IMR-90 (cell line): ENCODE measurements at regions not wholly inside any gene's neighbourhood (a gene's known extent, or its start where the extent isn't known, plus 50 kb on each side); places are given as distances from the start of the nearest gene placed in this dataset.

Experiments
- ATAC-seq: fragments of 200-7000 bp; cut with Tn5 transposase; 2 replicates; pipeline ENCODE4 v1.9.1; 2020; ENCODE audit warnings: low read depth, mild to moderate bottlenecking, moderate library complexity
- BruUV-seq: library from RNA; stranded (reverse); fragments of 400-500 nt; replicated peaks from 2 replicates; lab custom pipeline; 2021; lab: Mats Ljungman, UMichigan
- CTCF ChIA-PET: fragments of 300-600 bp; formaldehyde crosslinking; extraction: SDS; loops from one replicate; lab custom pipeline; 2021; ENCODE audit warnings: antibody characterized with exemption; lab: Yijun Ruan, JAX
- POLR2A ChIA-PET: fragments of 300-600 bp; sonication (Branson Sonifier 250); formaldehyde crosslinking; loops from one replicate; lab custom pipeline; 2022; ENCODE audit warnings: antibody characterized with exemption; ENCODE audit not compliant: unreplicated experiment; lab: Charles Lee
- DNase-seq: peaks from one replicate; pipeline ENCODE4 v3.0.0; 2013
- H2AFZ ChIP-seq: replicated peaks from 2 replicates; pipeline ENCODE3; 2013; ENCODE audit warnings: low read length, mild to moderate bottlenecking; ENCODE audit not compliant: poor library complexity
- H2AK5ac ChIP-seq: 2 replicates; pipeline ENCODE4 v1.6.1; 2013; ENCODE audit warnings: low read depth, low read length, inconsistent platforms
- H2AK9ac ChIP-seq: replicated peaks from 2 replicates; pipeline ENCODE3; 2013; ENCODE audit warnings: mild to moderate bottlenecking, low read depth, low read length, moderate library complexity; ENCODE audit not compliant: poor library complexity
- H2BK120ac ChIP-seq: 2 replicates; pipeline ENCODE4 v1.6.1; 2013; ENCODE audit warnings: low read depth, low read length, inconsistent platforms
- H2BK15ac ChIP-seq: 3 replicates; pipeline ENCODE4 v1.6.1; 2013; ENCODE audit warnings: low read depth, low read length, inconsistent platforms
- H2BK20ac ChIP-seq: 2 replicates; pipeline ENCODE4 v1.6.1; 2013; ENCODE audit warnings: low read depth, mild to moderate bottlenecking, inconsistent platforms, low read length, moderate library complexity
- H2BK5ac ChIP-seq: 2 replicates; pipeline ENCODE4 v1.6.1; 2013; ENCODE audit warnings: mild to moderate bottlenecking, low read depth, low read length, inconsistent platforms; ENCODE audit not compliant: poor library complexity, severe bottlenecking
- H3K14ac ChIP-seq: replicated peaks from 2 replicates; pipeline ENCODE4 v1.6.1; 2013; ENCODE audit warnings: low read depth, low read length, inconsistent platforms
- H3K18ac ChIP-seq: 2 replicates; pipeline ENCODE4 v1.6.1; 2013; ENCODE audit warnings: low read depth, low read length, control low read depth
- H3K23ac ChIP-seq: 2 replicates; pipeline ENCODE4 v1.6.1; 2013; ENCODE audit warnings: low read depth, low read length, inconsistent platforms
- H3K27ac ChIP-seq: 2 replicates; pipeline ENCODE4 v1.5.1; 2013; ENCODE audit warnings: mild to moderate bottlenecking, control low read depth, low read length; ENCODE audit not compliant: insufficient read depth
- H3K27me3 ChIP-seq: 2 replicates; pipeline ENCODE4 v1.6.1; 2013; ENCODE audit warnings: low read length; ENCODE audit not compliant: control insufficient read depth, insufficient read depth
- H3K36me3 ChIP-seq: 2 replicates; pipeline ENCODE4 v1.6.1; 2013; ENCODE audit warnings: low read length, mixed read lengths; ENCODE audit not compliant: control insufficient read depth, insufficient read depth
- H3K4ac ChIP-seq: 2 replicates; pipeline ENCODE4 v1.6.1; 2013; ENCODE audit warnings: low read depth, low read length, inconsistent platforms
- H3K4me1 ChIP-seq: 2 replicates; pipeline ENCODE4 v1.6.1; 2013; ENCODE audit warnings: low read length, mixed read lengths; ENCODE audit not compliant: control insufficient read depth, insufficient read depth
- H3K4me2 ChIP-seq: 2 replicates; pipeline ENCODE4 v1.6.1; 2013; ENCODE audit warnings: low read depth, mild to moderate bottlenecking, control low read depth, low read length, moderate library complexity
- H3K4me3 ChIP-seq: 2 replicates; pipeline ENCODE4 v1.5.1; 2013; ENCODE audit warnings: low read depth, mild to moderate bottlenecking, control low read depth, low read length, moderate library complexity; ENCODE audit not compliant: insufficient read depth
- H3K56ac ChIP-seq: 2 replicates; pipeline ENCODE4 v1.6.1; 2013; ENCODE audit warnings: low read length, inconsistent platforms; ENCODE audit not compliant: insufficient read depth; ENCODE audit errors: extremely low read depth
- H3K79me1 ChIP-seq, 2 experiments: 2 replicates each; pipeline ENCODE4 v1.6.1; 2013; ENCODE audit warnings: low read length in 2 of 2, inconsistent platforms in 1 of 2, low read depth in 1 of 2
- H3K9ac ChIP-seq: 2 replicates; pipeline ENCODE4 v1.6.1; 2013; ENCODE audit warnings: low read depth, low read length, control low read depth
- H3K9me1 ChIP-seq: 2 replicates; pipeline ENCODE4 v1.6.1; 2013; ENCODE audit warnings: low read length, inconsistent platforms; ENCODE audit not compliant: insufficient read depth
- H3K9me3 ChIP-seq: 2 replicates; pipeline ENCODE4 v1.6.1; 2013; ENCODE audit warnings: low read length; ENCODE audit not compliant: control insufficient read depth, insufficient read depth
- H4K20me1 ChIP-seq: 2 replicates; pipeline ENCODE4 v1.6.1; 2013; ENCODE audit warnings: low read length, inconsistent platforms; ENCODE audit not compliant: insufficient read depth
- H4K5ac ChIP-seq: 2 replicates; pipeline ENCODE4 v1.6.1; 2013; ENCODE audit warnings: mild to moderate bottlenecking, low read depth, low read length, control low read depth
- H4K8ac ChIP-seq, 2 experiments: 2 replicates each; pipeline ENCODE4 v1.6.1; 2013; ENCODE audit warnings: low read depth in 2 of 2, low read length in 2 of 2, control low read depth in 1 of 2, inconsistent platforms in 1 of 2
- H4K91ac ChIP-seq: 2 replicates; pipeline ENCODE4 v1.6.1; 2013; ENCODE audit warnings: low read depth, low read length, inconsistent platforms; ENCODE audit not compliant: insufficient read depth
- BHLHE40 ChIP-seq: fragments of 150-350 bp; IDR thresholded peaks from 2 replicates; pipeline ENCODE4 v1.6.1; 2016; ENCODE audit warnings: mild to moderate bottlenecking, low read depth, low read length
- CEBPB ChIP-seq: IDR thresholded peaks from 2 replicates; pipeline ENCODE4 v1.6.1; 2012; ENCODE audit warnings: low read depth, low read length, improper control_type of control experiment
- CHD1 ChIP-seq: IDR thresholded peaks from 2 replicates; pipeline ENCODE4 v1.6.1; 2012; ENCODE audit warnings: low read depth, low read length, improper control_type of control experiment
- CTCF ChIP-seq: conservative IDR thresholded peaks from 2 replicates; pipeline ENCODE4 v1.5.1; 2012; ENCODE audit warnings: mild to moderate bottlenecking, low read depth, low read length, improper control_type of control experiment
- ELK1 ChIP-seq: fragments of 150-350 bp; IDR thresholded peaks from 2 replicates; pipeline ENCODE4 v1.6.1; 2016; ENCODE audit warnings: low read depth, mild to moderate bottlenecking, low read length, moderate library complexity, borderline replicate concordance
- FOS ChIP-seq: fragments of 150-350 bp; IDR thresholded peaks from 2 replicates; pipeline ENCODE4 v1.6.1; 2016; ENCODE audit warnings: low read depth, low read length
- MAFK ChIP-seq: IDR thresholded peaks from 2 replicates; pipeline ENCODE4 v1.6.1; 2012; ENCODE audit warnings: low read depth, low read length, improper control_type of control experiment
- MAZ ChIP-seq: IDR thresholded peaks from 2 replicates; pipeline ENCODE4 v1.6.1; 2012; ENCODE audit warnings: low read depth, mild to moderate bottlenecking, low read length, improper control_type of control experiment, moderate library complexity, borderline replicate concordance
- MXI1 ChIP-seq: IDR thresholded peaks from 2 replicates; pipeline ENCODE4 v1.6.1; 2012; ENCODE audit warnings: low read depth, mild to moderate bottlenecking, low read length, moderate library complexity, borderline replicate concordance
- NFE2L2 ChIP-seq: fragments of 150-350 bp; IDR thresholded peaks from 2 replicates; pipeline ENCODE4 v1.6.1; 2016; ENCODE audit warnings: low read depth, mild to moderate bottlenecking, low read length
- RAD21 ChIP-seq: IDR thresholded peaks from 2 replicates; pipeline ENCODE4 v1.6.1; 2012; ENCODE audit warnings: low read length, improper control_type of control experiment
- RCOR1 ChIP-seq: IDR thresholded peaks from 2 replicates; pipeline ENCODE4 v1.6.1; 2012; ENCODE audit warnings: mild to moderate bottlenecking, low read length, improper control_type of control experiment; ENCODE audit not compliant: insufficient replicate concordance
- RFX5 ChIP-seq: IDR thresholded peaks from 2 replicates; pipeline ENCODE4 v1.8.0; 2012; ENCODE audit warnings: low read depth, mild to moderate bottlenecking, low read length, moderate library complexity
- SMC3 ChIP-seq: fragments of 150-350 bp; IDR thresholded peaks from 2 replicates; pipeline ENCODE4 v1.6.1; 2016; ENCODE audit warnings: low read depth, mild to moderate bottlenecking, antibody characterized with exemption, low read length, moderate library complexity
- USF2 ChIP-seq: fragments of 150-350 bp; IDR thresholded peaks from 2 replicates; pipeline ENCODE4 v1.6.1; 2017; ENCODE audit warnings: mild to moderate bottlenecking, antibody characterized with exemption, low read length, low read depth
- WGBS, 2 experiments: methylation state at CpG; one replicate each; pipeline versions ENCODE4 v1.1.5 to v1.1.7; 2013; ENCODE audit warnings: missing lambda C conversion rate in 2 of 2; ENCODE audit not compliant: insufficient read length in 1 of 2; ENCODE audit errors: extremely low coverage in 2 of 2; 5-methylcytosine and 5-hydroxymethylcytosine counted together
- dilution Hi-C: fragments of 300-500 bp; cut with HindIII; formaldehyde crosslinking; loops from one replicate; pipeline ENCODE4 v1.14.3; 2018; ENCODE audit warnings: low sequenced_read_pairs; ENCODE audit not compliant: unreplicated experiment
- in situ Hi-C: fragments of 300-500 bp; cut with MboI; formaldehyde crosslinking; loops from 3 replicates; pipeline ENCODE4 v1.14.3; 2019; ENCODE audit warnings: low sequenced_read_pairs, inconsistent platforms, mixed read lengths
- intact Hi-C: fragments of 100-400 bp; cut with micrococcal nuclease; formaldehyde crosslinking; loops from 2 replicates; pipeline ENCODE4 v1.10.0; 2022

GRCh38 chr2:34666821-34667220 is 1067.7 kb upstream of the FAM98A start:
- Histone ChIP-seq H3K56ac (no peak overlapping the region), H3K18ac (no peak overlapping the region), H2BK5ac (no peak overlapping the region), H2AK5ac (no peak overlapping the region), H3K4ac (no peak overlapping the region), H2BK20ac (no peak overlapping the region), H3K9me1 (no peaks in the 10 kb centered on the region), H3K9ac (no peak overlapping the region), H3K14ac (no peak overlapping the region), H3K4me2 (no peak overlapping the region), H2BK15ac (no peak overlapping the region), H3K23ac (no peak overlapping the region), H3K27ac (no peak overlapping the region), H2BK120ac (no peak overlapping the region), H2AFZ (no peak overlapping the region), H3K27me3 (no peaks in the 10 kb centered on the region), H2AK9ac (no peak overlapping the region), H3K4me1 (no peaks in the 10 kb centered on the region), H3K4me3 (no peak overlapping the region), H4K91ac (no peak overlapping the region), H4K8ac (no peak overlapping the region), H3K36me3 (no peaks in the 10 kb centered on the region), H3K79me1 (no peaks in the 10 kb centered on the region), H4K20me1 (no peaks in the 10 kb centered on the region), H4K5ac (no peak overlapping the region), H3K9me3 (peaks cover 8% of the 10 kb centered on the region)
- TF ChIP-seq BHLHE40 (no peak), RAD21 (no peak), SMC3 (no peak), ELK1 (no peak), CEBPB (no peak), RFX5 (no peak), USF2 (no peak), FOS (no peak), CTCF (no peak), MAFK (no peak), RCOR1 (no peak), MXI1 (no peak), CHD1 (no peak), NFE2L2 (no peak), MAZ (no peak)
- intact Hi-C loops = no loop called here
- in situ Hi-C loops = no loop called here
- CTCF ChIA-PET = no interaction called here
- POLR2A ChIA-PET = no interaction called here
- BruUV-seq = no TSS peak
- no peak for ATAC-seq
- WGBS, 2 experiments = no CpG with 5 or more reads among the region's 4 CpGs
- no peak for DNase-seq
- dilution Hi-C loops = no loop called here
